Thymus (tissue), 11 donors: ENCODE measurements at regions not wholly inside any gene's neighbourhood (a gene's known extent, or its start where the extent isn't known, plus 50 kb on each side); places are given as distances from the start of the nearest gene placed in this dataset.

Experiments
- DNase-seq, 9 donors: peaks; one replicate each; pipeline ENCODE4 v3.0.0-alpha.2; 2013; ENCODE audit warnings: low spot score in 9 of 9, low read depth in 6 of 9, missing footprints in 1 of 9
- H3K27ac ChIP-seq, 2 donors: one replicate each; pipeline ENCODE4 v1.5.1; 2013; ENCODE audit warnings: control low read depth in 1 of 2, low read depth in 1 of 2, low read length in 1 of 2, mild to moderate bottlenecking in 1 of 2, moderate library complexity in 1 of 2
- H3K27me3 ChIP-seq, 2 donors: one replicate each; pipeline ENCODE4 v1.5.1; 2013; ENCODE audit warnings: low read length in 1 of 2; ENCODE audit not compliant: control insufficient read depth in 2 of 2, insufficient read depth in 1 of 2
- H3K36me3 ChIP-seq, 2 donors: one replicate each; pipeline ENCODE4 v1.5.1; 2013; ENCODE audit warnings: low read length in 1 of 2, mild to moderate bottlenecking in 1 of 2, moderate library complexity in 1 of 2; ENCODE audit not compliant: control insufficient read depth in 2 of 2, insufficient read depth in 2 of 2
- H3K4me1 ChIP-seq, 2 donors: one replicate each; pipeline ENCODE4 v1.5.1; 2013; ENCODE audit warnings: low read length in 2 of 2; ENCODE audit not compliant: control insufficient read depth in 2 of 2, insufficient read depth in 2 of 2
- H3K4me3 ChIP-seq, 2 donors: one replicate each; pipeline ENCODE4 v1.5.1; 2013; ENCODE audit warnings: low read length in 2 of 2, control low read depth in 1 of 2, mild to moderate bottlenecking in 1 of 2
- H3K9me3 ChIP-seq, 2 donors: one replicate each; pipeline ENCODE4 v1.5.1; 2013; ENCODE audit warnings: low read length in 1 of 2, mild to moderate bottlenecking in 1 of 2; ENCODE audit not compliant: control insufficient read depth in 2 of 2, insufficient read depth in 1 of 2
- WGBS: extraction: QIAGEN DNeasy Blood & Tissue Kit; methylation state at CpG from one replicate; pipeline ENCODE4 v1.1.7; 2013; 5-methylcytosine and 5-hydroxymethylcytosine counted together
- donor health status: healthy.

DNA sequence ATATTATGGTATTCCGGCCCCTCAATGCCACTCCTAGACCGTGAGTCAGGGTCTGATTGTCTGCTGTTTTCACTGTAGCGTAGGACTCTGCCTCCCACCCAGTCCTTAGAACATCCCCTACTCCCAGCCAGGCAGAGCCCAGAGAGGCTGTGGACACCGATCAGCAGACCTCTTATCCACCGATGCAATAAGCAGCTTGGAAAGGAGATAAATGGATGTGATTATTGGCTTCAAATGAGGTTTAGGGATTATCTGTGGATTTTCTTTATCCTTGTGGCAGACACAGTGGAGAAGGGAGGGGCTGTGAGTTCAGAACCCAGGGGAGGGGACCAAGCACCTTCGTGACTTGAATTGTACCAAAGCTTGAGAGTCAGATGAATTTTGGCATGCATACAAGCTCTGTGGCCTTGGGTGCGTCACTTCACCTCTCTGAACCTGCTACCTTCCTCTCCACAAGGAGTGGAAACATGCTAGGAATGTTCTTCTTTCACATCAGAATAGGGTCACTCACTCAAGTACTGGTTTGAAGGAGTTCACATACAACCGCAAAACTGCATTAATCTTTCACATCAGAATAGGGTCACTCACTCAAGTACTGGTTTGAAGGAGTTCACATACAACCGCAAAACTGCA is 83.1 kb upstream of the CPLX2 start:
- no peak for DNase-seq
- H3K27me3 ChIP-seq = no peaks in the 10 kb centered on the region
- no peaks in the 10 kb centered on the region for H3K36me3 ChIP-seq
- no peaks in the 10 kb centered on the region for H3K9me3 ChIP-seq
- WGBS = 91% methylated on average over 9 of the region's 9 CpGs
- H3K4me1 ChIP-seq = no peaks in the 10 kb centered on the region
- no peak overlapping the region for H3K4me3 ChIP-seq
- no peak overlapping the region for H3K27ac ChIP-seq

- H3K27ac ChIP-seq = no peak overlapping the region
- DNase-seq = no peak
- no peaks in the 10 kb centered on the region for H3K27me3 ChIP-seq
- no peaks in the 10 kb centered on the region for H3K4me1 ChIP-seq
- no peaks in the 10 kb centered on the region for H3K9me3 ChIP-seq
- no peaks in the 10 kb centered on the region for H3K36me3 ChIP-seq
- H3K4me3 ChIP-seq = no peak overlapping the region
Observed at GRCh38 chr5:175789670-175790069, 81.7 kb upstream of the CPLX2 start.

GRCh38 chr5:175790796-175791195 is 80.6 kb upstream of the CPLX2 start:
- no peaks in the 10 kb centered on the region for H3K36me3 ChIP-seq
- H3K27me3 ChIP-seq = peaks cover 3 to 7% of the 10 kb centered on the region in 2 donors
- 70% methylated on average over 4 of the region's 4 CpGs for WGBS
- no peaks in the 10 kb centered on the region for H3K9me3 ChIP-seq
- no peaks in the 10 kb centered on the region for H3K4me1 ChIP-seq
- no peak overlapping the region for H3K4me3 ChIP-seq
- H3K27ac ChIP-seq = no peak overlapping the region
- no peak for DNase-seq

GRCh38 chr5:175795959-175796358 is 75.4 kb upstream of the CPLX2 start:
- 60% methylated on average over 3 of the region's 3 CpGs for WGBS
- H3K27ac ChIP-seq = no peak overlapping the region
- no peaks in the 10 kb centered on the region for H3K36me3 ChIP-seq
- H3K27me3 ChIP-seq = peaks cover 17 to 40% of the 10 kb centered on the region in 2 donors
- peaks cover 0 to 8% of the 10 kb centered on the region in 2 donors for H3K4me1 ChIP-seq
- peaks cover 0 to 10% of the 10 kb centered on the region in 2 donors for H3K9me3 ChIP-seq
- DNase-seq = no peak
- no peak overlapping the region for H3K4me3 ChIP-seq

DNA sequence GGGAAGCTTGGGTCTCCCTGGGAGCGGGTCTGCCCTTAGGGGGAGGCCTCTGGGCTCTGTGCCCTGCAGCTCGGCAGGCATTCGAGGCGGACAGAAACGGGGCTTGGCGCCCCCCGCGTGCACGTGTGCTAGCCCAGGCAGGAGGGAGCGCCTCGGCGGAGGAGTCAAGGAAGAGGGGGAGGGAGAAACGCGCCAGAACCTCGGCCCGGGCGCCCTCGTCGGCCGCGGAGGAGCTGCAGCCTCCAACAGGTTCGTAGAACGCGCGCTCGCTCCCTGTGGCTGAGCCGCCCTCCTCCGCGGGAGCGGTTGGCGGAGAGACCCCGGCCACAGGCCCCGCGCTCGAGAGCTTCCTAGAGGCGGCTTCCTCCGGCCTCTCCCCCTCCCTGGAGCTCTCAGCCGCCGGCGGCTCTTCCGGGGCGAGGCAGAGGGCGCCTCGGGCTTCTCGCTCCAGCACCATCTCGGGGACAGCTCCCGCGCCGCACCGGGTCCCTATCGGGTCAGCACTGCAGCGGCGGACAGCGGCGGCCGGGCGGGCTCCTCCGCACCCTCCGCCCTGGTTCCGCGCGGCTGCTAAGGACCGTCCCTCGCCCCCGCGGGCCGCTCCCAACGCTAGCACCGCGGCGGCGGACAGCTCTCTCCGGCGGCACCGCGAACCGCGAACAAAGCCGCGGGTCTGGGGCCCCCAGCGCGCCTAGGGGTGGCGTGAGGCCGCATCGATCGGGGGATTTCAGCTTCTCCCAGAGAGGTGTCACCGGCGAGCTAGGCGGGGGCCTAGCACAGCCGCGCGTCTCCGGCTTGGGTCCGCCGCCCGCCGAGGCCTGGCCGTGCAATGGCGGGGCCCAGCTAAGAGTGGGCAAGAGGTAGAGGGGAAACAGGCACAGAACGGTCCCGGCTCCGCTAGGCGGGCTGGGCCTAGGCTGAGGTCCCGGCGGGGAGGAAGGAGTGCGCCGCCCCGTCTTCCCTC is 74.6 kb upstream of the CPLX2 start:
- Histone ChIP-seq H3K9me3 (peaks cover 0 to 10% of the 10 kb centered on the region in 2 donors), H3K36me3 (no peaks in the 10 kb centered on the region), H3K4me3 (no peak overlapping the region), H3K27me3 (peaks cover 17 to 40% of the 10 kb centered on the region in 2 donors), H3K27ac (no peak overlapping the region), H3K4me1 (peaks cover 0 to 8% of the 10 kb centered on the region in 2 donors)
- DNase-seq = peak; percentile 21 to 81 (median 50)
- 3% methylated on average over 108 of the region's 108 CpGs for WGBS

- H3K27ac ChIP-seq = no peak overlapping the region
- 2% methylated on average over 27 of the region's 27 CpGs for WGBS
- H3K36me3 ChIP-seq = no peaks in the 10 kb centered on the region
- no peak for DNase-seq
- peaks cover 17 to 40% of the 10 kb centered on the region in 2 donors for H3K27me3 ChIP-seq
- H3K9me3 ChIP-seq = peaks cover 0 to 10% of the 10 kb centered on the region in 2 donors
- peaks cover 0 to 8% of the 10 kb centered on the region in 2 donors for H3K4me1 ChIP-seq
- no peak overlapping the region for H3K4me3 ChIP-seq
Observed at GRCh38 chr5:175797521-175798038, 73.8 kb upstream of the CPLX2 start.

GRCh38 chr5:175798626-175799025 is 72.8 kb upstream of the CPLX2 start:
- 98% methylated on average over 2 of the region's 2 CpGs for WGBS
- H3K27me3 ChIP-seq = peaks cover 17 to 43% of the 10 kb centered on the region in 2 donors
- H3K36me3 ChIP-seq = no peaks in the 10 kb centered on the region

DNA sequence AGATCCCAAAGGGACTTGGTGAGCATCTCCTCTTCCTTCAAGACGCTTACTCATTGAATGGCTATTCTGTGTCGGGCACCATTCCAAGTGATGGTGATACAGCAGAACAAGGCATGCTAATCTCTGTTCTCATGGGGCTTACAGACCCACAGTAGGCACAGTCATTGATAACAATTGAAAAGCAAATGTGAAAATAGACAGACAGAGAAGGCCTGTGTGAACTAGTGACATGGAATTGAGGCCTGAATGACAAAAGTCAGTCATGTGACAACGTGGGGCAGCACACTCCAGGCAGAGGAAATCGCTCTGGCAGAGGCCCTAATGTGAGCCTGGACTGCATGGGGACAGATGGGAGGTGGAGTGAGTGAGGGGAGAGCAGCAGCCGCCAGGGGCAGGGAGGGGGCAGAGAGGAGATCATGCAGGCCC is 70.7 kb upstream of the CPLX2 start:
- Histone ChIP-seq H3K27ac (no peak overlapping the region), H3K27me3 (peaks cover 16 to 38% of the 10 kb centered on the region in 2 donors)
- WGBS = 60% methylated on average over 5 of the region's 5 CpGs

More at GRCh38 chr5:175798626-175799025, 72.8 kb upstream of the CPLX2 start:
- no peak for DNase-seq
- peaks cover 0 to 8% of the 10 kb centered on the region in 2 donors for H3K4me1 ChIP-seq
- H3K4me3 ChIP-seq = no peak overlapping the region
- no peak overlapping the region for H3K27ac ChIP-seq
- peaks cover 1 to 10% of the 10 kb centered on the region in 2 donors for H3K9me3 ChIP-seq

DNA sequence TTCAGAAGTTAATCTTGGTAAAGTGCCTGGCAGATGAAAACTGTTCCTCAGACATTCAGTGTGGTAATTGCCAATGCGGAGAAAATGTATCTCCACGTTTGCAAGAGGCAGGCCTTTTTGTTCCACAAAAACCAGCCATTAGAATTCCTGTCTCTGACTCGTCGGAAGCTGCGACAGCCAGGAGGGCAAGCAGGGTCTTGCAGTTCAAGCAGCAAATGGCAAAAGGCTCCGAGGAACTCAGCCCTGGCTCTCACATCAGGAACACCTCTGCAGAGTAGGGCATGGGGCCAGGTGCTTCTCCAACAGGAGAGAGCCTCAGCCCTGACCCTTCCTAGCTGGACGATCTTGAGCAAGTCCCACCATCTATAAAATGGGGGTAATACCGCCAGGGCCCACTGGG is 69.0 kb upstream of the CPLX2 start:
- H3K4me3 ChIP-seq = no peak overlapping the region
- WGBS = 81% methylated on average over 8 of the region's 8 CpGs
- H3K4me1 ChIP-seq = peaks cover 0 to 3% of the 10 kb centered on the region in 2 donors
- no peaks in the 10 kb centered on the region for H3K36me3 ChIP-seq
- no peak for DNase-seq
- H3K27me3 ChIP-seq = peaks cover 5 to 21% of the 10 kb centered on the region in 2 donors
- H3K27ac ChIP-seq = no peak overlapping the region
- H3K9me3 ChIP-seq = peaks cover 3 to 5% of the 10 kb centered on the region in 2 donors

More for the DNA sequence above, 70.7 kb upstream of the CPLX2 start:
- Histone ChIP-seq H3K9me3 (peaks cover 3 to 10% of the 10 kb centered on the region in 2 donors), H3K4me1 (peaks cover 0 to 8% of the 10 kb centered on the region in 2 donors), H3K4me3 (no peak overlapping the region), H3K36me3 (no peaks in the 10 kb centered on the region)
- DNase-seq = no peak
